Left forelimb (tissue), 1 donor: ENCODE measurements at regions not wholly inside any gene's neighbourhood (a gene's known extent, or its start where the extent isn't known, plus 50 kb on each side); places are given as distances from the start of the nearest gene placed in this dataset.
A peak's percentile ranks its signal among the peaks of the same experiment; 100 is the strongest.

Experiments
- DNase-seq: peaks from one replicate; pipeline ENCODE4 v3.0.0-alpha.2; 2018; ENCODE audit warnings: low spot score

DNA sequence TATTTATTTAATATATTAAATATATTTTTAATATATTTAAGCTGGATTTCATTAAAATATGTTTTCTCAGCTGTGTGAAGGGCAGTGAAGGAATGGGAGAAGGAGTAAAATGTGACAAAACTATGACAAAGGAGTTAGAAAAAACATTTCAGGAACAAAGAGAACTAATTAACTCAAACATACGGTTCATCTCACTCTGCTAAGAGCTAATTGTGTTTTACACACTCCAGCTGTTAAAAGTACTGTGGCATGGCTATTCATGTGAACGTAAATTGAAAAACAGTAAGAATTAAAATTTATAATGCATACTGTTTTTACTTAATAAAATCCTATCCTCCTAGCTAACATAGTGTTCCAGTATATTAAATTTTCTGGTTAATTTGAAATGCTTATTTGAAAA, 262.5 kb upstream of the GNAI1 start:
- no peak for DNase-seq

DNA sequence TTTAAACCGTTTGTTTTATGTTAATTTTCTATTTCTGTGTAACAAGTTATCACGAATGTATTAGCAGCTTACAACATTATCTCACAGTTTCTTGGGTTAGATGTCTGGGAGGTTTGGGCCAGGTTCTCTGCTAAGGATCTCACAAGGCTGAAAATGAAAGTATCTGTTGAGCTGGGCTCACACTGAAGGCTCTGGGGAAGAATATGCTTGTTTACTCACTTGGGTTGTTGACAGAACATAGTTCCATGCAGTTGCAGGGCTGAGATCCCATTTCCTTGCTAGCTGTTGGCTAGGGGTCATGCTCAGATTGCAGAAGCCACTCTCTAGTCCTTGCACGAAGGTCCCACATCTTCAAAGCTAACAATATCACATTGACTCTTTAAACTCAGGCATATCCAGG, 266.6 kb upstream of the GNAI1 start:
- DNase-seq, result no peak

DNA sequence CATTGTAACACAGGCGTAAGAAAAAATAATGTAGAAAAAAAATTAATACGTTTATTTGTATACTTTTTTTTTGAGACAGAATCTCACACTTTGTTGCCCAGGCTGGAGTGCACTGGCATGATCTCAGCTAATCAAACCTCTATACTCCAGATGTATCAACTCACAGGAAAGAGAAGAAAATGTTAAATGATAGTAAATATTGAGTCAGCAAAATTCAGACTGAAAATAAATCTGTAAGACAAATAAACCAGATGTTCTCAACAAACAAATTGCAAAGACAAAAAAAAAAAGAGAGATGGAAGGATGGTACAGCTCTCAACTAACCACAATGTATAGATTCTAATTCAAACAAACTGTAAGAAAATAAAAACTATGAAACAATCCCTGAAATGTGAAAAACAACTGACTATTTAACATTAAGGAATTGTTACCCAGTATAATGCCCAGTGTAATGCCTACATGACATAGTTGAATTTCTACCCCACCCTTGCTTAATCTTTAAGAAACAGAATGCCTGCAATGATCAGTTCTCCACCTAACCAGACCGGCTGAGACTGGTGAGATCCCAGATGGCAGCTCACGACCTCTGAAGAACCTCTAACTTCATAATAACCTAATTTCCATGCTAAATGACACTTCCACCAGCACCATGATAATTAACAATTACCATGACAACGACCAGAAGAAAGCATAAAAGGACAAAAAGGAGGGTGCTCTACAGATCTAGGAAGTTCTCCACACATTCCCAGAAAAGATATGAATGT, 272.0 kb upstream of the GNAI1 start:
- DNase-seq, result no peak

DNA sequence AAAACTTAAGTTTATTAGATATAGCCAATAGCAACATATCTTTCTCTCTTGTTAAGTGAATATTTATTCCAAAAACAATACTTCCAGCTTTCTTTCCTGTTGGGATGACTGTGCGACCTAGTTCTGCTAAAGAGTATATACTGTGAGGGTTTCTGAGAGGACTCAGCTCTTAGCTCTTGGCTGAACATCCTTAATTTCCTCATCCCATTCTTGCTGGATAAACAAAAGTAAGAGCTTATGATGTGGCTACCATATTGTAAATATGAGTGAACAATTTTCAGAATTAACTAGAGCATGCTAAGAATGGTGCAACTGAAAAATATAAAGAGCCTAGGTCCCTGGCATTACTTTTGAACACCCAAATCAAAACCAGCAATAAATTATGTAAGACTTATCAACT, 279.5 kb upstream of the GNAI1 start:
- no peak for DNase-seq

DNA sequence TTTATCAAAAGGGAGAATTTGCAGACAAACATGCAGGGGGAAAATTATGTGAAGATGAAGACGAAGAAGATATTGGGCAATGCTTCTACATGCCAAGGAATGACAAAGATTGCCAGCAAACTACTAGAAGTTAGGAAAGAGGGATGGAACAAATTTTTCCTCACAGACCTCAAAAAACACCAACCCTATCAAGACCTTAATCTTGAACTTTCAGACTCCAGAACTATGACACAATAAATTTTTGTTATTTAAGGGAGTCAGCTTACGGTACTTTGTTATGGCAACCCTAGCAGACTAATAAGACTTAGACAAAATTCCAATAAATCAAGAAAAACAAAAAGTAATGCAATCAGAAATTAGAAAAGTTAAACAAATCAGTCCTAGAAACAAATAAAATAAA, 280.0 kb upstream of the GNAI1 start:
- no peak for DNase-seq

DNA sequence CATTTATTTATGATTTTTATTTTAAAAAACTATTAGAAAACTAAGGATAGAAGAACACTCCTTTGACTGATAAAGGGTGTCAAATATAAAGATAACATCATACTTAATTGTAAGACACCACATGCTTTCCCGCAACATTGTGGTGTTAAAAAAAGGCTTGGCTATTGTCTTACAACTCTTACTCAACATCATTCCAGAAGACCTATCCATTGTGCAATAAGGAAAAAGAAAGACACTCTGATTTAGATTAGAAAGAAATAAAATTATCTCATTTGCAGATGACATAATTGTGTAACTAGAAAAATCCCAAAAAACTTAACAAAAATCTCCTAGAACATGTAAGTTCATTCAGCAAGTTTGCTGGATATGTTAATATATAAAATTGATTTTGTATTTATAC, 296.7 kb upstream of the GNAI1 start:
- DNase-seq, result no peak

DNA sequence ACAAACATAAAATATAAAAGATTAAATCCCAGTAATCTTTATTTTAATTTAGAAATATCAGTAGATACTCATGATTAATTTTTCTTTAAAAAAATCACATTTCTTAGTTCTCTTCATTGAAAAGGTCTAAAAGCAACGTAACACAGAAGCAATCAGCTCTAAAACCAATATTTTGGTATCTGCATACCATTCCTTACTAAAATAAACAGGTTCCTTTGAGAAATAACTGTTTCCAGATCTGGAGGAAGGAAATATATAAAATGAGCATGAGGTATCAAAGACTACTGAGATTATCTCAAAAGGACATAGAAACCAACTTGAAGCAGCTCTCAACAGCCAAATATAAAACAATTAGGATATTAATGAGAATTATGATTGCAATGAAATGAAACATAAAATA, 301.0 kb upstream of the GNAI1 start:
- no peak for DNase-seq

DNA sequence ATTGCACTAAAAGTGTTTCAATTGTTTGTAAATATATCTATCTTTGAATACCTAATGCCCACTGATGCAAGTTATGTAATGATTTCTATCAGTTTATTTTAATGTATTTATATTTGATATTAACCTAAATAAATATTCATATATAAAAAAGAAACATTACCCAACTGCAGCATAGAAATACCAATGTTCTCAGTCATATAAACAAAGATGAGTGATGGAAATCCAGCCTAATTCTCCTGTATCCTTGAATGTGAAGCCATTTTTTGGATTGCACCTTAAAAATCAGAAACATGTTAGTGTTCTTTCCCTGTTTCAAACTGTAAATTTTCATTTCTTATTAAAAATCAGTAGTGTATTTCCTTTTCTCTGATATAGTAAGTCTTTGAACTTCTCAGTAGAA, 305.8 kb upstream of the GNAI1 start:
- DNase-seq, result no peak

DNA sequence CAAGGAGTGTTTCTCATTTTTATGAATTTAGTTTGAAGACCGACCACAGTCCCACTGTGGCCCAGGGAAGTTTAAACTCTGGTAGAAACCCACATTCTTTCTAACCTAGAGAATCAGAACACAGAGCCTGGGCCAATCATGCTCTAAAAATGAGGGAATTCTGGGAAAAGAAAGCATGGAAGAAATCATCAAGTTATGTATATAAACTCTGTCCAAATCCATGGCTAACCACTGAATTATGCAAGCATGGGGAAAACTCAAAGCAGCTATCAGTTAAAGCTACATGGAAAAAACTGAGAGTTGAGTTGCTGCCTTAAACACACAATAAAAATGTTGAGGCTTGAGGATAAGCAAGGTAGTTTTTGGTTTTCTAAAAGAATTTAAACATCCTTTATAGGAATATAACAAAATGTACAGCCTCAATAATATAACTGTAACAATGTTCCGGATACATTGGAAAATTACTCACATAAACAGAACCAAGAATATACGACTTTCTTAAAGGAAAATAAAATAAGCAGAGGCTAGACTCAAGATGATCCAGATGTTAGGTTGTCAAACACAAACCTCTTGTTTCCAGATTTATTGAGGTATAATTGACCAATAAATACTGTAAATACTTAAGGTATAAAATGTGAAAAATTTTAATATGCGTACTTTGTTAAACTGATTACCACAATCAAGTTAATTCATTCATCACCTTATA, 311.2 kb upstream of the GNAI1 start:
- no peak for DNase-seq

DNA sequence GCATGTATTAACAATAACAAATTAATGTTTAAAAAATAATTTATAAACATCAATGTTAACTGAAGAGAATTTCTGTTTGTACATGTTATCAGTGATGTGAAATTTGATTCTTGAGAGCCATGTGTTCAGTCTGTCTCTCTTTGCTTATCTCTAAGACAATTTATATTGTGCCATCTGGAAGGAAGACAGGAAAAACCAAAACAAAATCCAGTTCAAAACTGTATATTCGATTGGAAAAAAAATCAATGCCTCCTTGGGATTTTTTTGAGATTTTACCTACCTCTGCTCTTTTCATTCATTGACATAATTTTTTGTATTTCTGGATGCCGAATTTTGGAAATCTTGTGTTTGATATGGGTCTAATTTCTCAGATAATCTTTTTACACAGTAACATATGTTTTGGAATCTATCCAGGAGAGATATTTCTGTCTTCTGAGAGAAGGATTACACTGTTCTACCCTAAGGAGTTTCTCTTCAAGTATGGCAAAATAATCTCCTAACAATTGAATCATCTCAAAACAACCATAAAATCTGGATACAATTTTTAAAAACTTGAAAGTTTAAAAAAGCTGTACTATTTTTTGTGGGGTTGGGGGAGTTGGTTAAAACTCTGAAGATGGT, 311.9 kb upstream of the GNAI1 start:
- no peak for DNase-seq

DNA sequence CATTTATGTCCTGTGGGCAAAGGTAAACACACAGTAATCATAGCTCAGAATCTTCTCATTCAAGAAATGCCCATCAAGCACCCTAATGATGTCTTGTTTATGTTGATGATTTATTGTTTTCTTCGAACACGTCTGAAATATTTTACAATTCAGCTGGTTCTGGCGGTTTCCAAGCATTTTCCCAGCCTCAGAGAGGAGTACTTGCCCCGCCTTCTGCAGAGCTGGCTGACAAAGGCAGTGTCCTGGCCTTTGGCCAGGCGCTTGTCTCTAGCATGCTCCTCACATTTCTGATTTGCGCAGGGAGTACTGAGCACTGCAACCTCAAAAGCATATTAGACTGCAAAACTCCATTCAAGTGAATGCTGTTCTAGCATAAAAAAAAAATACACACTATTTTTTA, 314.2 kb upstream of the GNAI1 start:
- DNase-seq, result peak; percentile 68

DNA sequence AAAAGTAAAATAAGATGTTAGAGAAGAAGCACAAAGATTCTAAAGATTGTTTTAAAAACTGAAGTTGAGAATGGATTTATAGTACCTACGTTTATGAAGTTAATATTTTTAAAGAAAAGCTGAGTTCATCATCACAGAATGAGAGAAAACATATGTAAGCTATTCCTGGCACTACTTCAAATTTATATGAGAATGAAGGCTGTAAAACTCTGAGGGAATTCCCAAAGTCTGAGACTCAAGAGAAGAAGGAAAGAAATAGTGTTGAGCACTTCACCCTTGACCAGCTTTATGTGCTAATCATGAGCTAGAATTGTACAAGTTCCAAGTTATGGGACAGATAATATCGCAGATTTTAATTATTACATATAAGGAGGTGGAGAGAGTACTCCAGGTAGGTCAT, 323.7 kb upstream of the GNAI1 start:
- DNase-seq, result no peak

DNA sequence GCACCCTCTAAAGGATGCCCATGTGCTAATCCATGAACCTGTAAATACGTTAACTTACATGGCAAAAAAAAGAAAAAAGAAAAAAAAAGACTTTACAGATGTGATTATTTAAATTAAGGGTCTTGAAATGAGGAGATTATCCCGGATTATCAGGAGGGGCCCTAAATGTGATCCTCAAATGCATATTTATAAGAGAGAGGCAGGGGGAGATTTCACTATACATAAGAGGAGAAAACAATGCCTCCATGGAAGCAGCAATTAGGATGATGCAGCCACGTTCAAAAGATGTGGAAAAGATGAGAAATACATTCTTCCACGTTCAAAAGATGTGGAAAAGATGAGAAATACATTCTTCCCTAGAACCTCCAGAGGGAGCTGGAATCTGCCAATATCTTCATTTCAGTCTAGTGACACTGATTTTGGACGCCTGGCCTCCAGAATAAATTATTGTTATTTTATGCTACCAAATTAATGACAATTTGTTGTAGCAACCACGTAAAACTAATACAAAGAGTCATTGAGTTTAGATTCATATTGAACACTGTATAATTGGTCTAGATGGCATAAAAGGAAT, 328.4 kb upstream of the GNAI1 start:
- no peak for DNase-seq

DNA sequence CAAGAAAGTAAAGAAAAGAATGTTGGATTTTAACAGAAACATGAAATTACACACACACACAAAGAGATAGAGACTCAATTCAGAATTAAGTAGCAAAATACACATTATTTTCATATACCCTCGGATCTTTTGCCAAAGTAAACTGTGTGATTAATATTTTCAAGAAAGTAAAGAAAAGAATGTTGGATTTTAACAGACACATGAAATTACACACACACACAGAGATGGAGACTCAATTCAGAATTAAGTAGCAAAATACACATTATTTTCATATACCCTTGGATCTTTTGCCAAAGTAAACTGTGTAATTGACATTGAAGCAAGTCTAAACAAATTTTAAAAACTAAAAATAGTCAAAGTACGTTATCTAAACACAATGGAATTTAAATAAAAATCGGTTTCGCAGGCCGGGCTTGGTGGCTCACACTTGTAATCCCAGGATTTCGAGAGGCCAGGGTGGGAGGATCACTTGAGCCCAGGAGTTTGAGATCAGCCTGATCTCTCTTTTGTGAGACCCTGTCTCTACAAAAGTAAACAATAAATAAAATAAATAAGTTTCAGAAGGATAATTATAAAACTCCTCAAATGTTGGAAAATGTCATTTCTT, 337.3 kb upstream of the MAGI2 start:
- DNase-seq, result no peak

DNA sequence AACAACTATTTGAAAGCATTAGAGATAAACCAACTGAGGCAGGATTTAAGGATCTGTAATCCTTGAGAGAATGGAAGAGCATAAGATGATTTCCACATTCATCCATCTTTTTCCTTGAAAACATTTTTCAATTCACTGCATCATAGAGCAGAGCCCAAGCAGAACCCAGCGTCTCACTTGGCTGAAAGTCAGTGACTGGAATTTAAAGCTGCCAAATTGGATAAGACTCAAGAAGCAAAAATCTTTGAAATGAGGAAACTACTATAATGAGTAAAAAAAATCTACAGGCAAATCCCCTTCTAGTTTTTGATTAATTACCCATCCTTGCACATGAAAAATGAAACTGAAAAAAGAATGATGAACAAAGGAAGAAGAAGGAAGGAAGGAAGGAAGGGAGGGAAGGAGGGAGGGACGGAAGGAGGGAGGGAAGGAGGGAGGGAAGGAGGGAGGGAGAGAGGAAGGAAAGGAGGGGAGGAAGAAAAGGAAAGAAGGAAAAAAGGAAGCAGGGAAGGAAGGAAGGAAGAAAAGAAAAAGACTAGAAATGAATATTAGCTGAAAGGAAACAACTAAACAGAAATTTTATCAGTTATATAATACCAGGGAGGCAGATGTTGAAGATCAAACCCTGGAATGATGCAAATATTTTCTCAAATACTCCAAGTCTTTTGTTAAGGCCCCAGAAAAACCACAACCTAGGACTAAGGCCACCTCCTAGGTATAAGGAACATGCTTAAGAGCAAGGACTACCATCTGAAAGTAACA, 336.3 kb upstream of the MAGI2 start:
- DNase-seq, result no peak

DNA sequence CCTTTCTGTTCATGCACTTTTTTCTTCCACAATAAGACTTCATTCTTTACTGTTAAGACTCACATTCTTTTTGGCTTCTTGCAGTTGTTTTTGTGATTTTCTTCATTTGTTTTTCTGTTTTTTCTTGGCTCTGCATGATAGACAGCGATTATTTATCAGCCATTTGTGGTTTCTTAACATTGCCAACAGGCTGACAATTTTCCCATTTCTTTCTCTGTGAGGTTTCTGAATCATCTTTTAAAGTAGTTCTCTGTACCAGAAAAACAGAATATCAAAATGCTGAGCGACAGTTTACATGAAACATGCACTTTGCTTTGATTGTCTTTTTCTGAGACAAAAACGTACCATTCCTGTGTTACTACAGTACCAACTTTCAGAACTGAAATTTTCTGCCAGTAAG, 334.2 kb upstream of the MAGI2 start:
- no peak for DNase-seq

DNA sequence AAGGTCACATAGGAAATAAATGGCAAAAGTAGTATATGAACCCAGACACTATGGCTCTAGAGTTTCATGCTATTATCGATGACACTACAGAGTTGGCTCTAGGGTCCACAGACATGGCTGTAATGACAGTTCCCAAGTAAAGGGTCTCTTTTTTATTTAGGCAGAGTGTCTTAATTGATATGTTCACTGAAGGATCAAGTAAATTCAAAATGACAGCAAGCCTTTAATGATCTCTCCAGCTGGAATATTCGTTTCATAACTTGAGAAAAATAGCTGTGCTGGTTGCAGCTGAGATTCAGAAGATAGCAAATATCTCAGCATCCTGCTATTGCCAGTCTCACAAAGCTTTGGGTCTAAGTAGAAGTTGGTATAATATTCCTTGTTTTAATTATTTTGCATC, 333.6 kb upstream of the MAGI2 start:
- DNase-seq, result no peak

DNA sequence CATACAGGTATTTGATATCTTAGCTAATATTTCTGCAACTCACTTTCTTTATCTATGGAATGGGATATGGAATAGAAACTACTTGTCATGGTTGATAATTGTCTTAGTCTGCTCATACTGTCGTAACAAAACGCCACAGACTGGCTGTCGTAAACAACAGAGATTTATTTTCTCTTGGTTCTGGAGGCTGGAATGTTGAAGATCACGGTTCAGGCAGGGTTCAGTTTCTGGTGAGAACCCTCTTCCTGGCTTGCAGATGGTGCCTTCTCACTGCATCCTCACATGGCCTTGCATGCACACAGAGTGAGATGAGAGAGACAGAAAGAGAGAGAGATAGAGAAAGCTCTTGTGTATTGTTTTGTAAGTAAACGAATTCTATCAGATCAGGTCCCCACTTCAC, 332.7 kb upstream of the MAGI2 start:
- no peak for DNase-seq

DNA sequence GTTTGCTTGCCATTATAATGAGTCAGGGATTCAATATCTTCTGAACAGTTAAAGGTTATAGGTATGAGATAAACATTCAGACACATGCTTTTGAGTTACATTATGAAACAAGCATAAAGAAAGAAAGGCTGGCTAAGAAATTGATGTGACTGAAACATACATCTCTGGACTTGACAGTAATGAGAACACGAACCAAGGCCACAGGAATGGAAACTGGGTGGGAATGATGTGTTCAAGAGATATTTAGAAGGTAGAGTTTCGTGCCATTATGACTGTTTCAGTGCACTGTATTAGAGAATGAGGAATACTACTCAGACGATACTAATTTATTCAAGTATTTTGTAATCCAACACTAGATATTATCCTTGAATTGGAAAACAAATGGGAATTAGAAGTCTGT, 332.1 kb upstream of the MAGI2 start:
- no peak for DNase-seq

DNA sequence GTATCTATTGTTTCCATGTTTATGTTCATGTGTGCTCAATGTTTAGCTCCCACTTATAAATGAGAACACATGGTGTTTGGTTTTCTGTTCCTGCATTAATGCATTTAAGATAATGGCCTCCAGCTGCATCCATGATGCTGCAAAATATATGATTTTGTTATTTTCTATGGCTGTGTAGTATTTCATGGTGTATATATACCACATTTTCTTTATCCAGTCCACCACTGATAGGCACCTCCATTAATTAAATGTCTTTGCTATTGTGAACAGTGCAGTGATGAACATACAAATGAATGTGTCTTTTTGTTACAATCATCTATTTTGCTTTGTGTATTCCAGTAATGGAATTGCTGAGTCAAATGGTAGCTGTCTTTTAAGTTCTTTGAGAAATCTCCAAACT, 329.4 kb upstream of the MAGI2 start:
- DNase-seq, result no peak

DNA sequence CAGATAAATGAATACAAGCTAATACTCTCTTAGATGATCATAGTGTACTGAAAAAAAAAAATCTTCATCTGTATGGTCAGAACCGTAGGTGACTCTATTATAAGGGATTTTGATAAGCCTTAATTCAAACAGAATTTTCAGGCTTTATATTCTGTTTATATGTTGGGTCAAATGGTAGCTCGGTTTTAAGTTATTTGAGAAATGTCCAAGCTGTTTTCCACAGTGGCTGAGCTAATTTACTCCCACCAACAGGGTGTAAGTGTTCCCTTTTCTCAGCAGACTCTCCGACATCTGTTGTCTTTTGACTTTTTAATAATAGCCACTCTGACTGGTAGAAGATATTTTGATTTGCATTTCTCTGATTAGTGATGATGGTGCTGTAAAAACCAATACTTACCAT, 328.8 kb upstream of the MAGI2 start:
- DNase-seq, result no peak

DNA sequence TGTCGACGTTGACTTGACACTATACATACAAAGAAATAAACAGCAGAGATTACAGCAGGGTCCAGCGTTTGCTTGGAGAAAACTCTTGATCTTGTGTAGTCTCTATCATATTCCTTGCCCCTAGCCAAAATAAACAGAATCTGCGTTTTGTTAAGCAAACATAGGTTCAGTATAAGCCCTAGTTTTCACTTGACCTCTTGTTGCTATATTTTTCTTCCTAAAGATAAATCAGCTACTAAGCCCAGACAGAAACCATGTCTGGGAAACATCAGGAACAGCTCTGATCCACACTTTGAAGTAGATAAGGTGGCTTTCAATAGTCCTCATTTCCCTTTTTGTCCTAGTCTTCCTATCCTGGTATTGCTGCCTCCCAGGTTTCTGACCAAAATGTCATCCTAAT, 328.2 kb upstream of the MAGI2 start:
- no peak for DNase-seq
